ENCODE measurements at regions not wholly inside any gene's neighbourhood (a gene's known extent, or its start where the extent isn't known, plus 50 kb on each side); places are given as distances from the start of the nearest gene placed in this dataset.

DNA sequence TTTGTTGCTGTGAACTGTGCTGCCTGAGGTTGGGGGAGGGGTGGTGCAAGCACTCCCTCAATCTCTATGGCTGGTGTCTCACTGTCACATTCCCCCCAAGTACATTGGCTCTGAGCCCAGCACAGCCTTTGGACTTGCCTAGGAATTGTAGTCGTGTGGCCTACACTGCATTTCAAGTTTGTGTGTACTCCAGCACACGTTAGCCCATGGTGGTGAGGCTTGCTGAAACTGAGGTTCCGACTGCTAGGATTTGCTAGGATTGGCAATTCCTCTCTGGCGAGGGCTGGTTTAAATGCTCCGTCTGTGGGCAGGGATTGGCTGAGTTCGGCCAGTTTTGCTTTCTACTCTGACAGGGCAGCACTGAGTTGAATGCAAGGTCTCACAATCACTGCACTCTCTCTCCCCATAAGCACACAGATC, 121.7 kb upstream of the CXXC4 start:
- DNase-seq (ENCODE audit: low spot score) (no peak), ATAC-seq (ENCODE audit: low FRiP score) (no peak)
- TF ChIP-seq, protein P1, sequence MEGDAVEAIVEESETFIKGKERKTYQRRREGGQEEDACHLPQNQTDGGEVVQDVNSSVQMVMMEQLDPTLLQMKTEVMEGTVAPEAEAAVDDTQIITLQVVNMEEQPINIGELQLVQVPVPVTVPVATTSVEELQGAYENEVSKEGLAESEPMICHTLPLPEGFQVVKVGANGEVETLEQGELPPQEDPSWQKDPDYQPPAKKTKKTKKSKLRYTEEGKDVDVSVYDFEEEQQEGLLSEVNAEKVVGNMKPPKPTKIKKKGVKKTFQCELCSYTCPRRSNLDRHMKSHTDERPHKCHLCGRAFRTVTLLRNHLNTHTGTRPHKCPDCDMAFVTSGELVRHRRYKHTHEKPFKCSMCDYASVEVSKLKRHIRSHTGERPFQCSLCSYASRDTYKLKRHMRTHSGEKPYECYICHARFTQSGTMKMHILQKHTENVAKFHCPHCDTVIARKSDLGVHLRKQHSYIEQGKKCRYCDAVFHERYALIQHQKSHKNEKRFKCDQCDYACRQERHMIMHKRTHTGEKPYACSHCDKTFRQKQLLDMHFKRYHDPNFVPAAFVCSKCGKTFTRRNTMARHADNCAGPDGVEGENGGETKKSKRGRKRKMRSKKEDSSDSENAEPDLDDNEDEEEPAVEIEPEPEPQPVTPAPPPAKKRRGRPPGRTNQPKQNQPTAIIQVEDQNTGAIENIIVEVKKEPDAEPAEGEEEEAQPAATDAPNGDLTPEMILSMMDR (IDR thresholded peaks at IDR 0.05): no peak

DNA sequence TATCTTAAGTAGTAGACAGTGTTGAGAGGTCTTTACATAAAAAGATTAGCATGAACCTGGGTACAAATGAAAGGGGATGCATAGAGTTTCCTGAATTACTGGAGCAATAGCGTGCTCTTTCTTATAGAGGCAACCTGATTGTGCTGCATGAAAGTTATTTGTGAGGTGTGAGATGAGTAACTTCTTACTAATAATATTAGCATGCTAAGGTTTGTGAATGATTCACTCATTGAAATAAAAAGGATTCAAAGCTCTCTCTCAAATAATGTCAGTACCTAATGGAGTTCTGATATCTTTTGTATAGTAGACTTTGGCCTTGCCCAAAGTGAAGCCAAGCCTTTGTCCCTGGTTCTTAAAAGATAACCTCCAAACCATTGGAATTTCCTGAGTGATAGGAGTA, 131.0 kb upstream of the CXXC4 start:
- TF ChIP-seq, protein P1 (IDR thresholded peaks at IDR 0.05): no peak
- ATAC-seq (ENCODE audit: low FRiP score) (no peak), DNase-seq (ENCODE audit: low spot score) (no peak)

DNA sequence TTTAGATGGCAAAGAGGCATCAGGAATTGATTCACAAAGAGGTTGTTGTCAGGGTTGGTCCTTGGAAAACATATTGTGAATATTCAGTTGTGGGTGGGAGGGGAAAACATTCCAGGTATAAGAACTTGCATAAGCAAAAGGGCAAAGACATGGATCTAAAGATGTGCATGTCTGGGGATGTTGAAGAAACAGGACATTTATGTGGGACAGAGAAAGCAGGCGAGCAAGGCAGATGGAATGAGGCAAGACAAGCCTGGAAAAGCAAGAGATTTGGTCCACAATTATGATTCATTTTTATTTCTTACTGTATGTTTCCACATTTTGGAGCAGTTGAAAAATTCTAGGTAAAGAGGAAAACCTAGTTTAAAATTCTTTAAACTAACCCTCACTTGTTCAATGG, 134.9 kb upstream of the CXXC4 start:
- ATAC-seq (ENCODE audit: low FRiP score): no peak
- no peak for DNase-seq (ENCODE audit: low spot score)
- TF ChIP-seq, protein P1 (IDR thresholded peaks at IDR 0.05): no peak

DNA sequence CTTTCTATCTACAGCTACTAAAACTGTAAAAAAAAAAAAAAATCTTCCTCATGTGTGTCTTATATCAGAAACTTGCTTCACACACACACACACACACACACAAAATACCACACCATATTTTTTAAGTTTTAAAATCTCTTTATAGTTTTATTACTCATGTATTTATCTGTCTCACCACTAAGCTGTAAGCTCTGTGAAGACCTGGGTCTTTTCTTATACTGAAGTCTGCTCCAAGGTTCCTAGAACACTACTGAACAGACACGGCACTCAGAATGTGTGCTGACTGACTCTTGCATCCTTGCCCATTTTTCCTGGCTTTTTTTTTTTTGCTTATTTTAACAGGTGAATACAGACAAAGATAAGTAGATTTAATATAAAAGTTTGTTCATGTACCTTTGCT, 135.6 kb upstream of the CXXC4 start:
- ATAC-seq (ENCODE audit: low FRiP score) (no peak), DNase-seq (ENCODE audit: low spot score) (no peak)
- TF ChIP-seq, protein P1 (IDR thresholded peaks at IDR 0.05): no peak

DNA sequence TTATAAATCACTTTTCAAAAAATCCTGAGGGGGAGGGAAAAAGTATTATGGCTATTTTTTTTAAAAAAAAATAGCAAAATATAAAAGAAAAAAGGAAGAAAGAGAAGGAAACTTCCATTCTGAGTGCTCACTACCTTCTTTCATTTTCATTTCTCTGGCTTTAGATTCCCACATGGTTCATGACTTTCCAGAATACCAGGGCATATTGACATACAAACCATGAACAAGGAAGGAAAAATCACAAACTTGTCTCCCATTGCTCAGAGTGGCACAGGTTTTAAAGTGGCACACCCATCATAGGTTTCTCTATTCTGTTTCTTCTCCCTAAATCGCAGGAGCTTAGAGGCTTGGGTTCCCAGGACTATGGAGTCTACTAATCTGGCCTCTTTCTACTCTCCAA, 136.3 kb upstream of the CXXC4 start:
- no peak for DNase-seq (ENCODE audit: low spot score)
- TF ChIP-seq, protein P1 (IDR thresholded peaks at IDR 0.05): no peak
- no peak for ATAC-seq (ENCODE audit: low FRiP score)

DNA sequence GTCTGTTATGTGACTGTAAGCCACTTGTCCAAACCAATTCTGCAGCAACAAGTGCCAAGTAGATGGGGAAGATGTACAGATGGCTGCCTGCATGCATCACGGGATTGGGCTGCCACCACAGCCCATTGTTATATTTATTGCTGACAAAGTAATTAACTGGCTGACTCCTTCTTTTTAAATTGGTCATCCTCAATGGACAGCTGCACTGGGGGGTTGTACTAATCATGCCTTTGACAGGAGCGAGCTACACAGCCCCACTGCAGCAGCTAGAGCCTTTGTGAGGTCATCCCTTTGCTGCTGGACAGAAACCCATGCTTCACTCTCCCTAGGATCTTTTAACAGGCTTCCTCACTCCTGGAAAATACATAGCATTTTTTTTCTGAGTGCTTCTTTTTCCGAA, 146.7 kb upstream of the CXXC4 start:
- TF ChIP-seq, protein P1 (IDR thresholded peaks at IDR 0.05): no peak
- ATAC-seq (ENCODE audit: low FRiP score): no peak
- no peak for DNase-seq (ENCODE audit: low spot score)

DNA sequence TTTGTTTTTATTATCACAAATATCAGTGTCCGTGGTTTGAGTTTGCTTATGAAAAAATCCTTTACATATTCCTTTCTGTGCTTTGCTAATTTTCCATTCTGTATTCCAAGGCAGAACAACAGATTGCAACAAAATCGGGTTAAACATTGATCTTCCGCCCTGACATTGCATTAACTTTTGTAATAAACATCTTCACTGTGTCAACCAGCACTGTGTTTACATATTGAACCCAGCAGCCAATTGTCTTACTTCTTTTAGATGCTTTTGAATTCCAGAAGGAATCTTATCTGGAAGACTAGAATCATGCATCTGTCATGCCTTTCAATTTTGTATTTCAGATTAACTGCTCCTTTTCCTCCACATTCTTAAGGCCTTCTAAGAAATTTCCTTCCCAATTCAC, 147.8 kb upstream of the CXXC4 start:
- DNase-seq (ENCODE audit: low spot score) (no peak), ATAC-seq (ENCODE audit: low FRiP score) (no peak)
- TF ChIP-seq, protein P1 (IDR thresholded peaks at IDR 0.05): no peak

Data from omental fat pad (tissue), 3 donors.